ENCODE measurements at regions not wholly inside any gene's neighbourhood (a gene's known extent, or its start where the extent isn't known, plus 50 kb on each side); places are given as distances from the start of the nearest gene placed in this dataset.
"Not testable (repeated sequence)": the region's sequence is repeated elsewhere in the genome, so short reads cannot be mapped to it uniquely, and the experiment has no call there.

DNA sequence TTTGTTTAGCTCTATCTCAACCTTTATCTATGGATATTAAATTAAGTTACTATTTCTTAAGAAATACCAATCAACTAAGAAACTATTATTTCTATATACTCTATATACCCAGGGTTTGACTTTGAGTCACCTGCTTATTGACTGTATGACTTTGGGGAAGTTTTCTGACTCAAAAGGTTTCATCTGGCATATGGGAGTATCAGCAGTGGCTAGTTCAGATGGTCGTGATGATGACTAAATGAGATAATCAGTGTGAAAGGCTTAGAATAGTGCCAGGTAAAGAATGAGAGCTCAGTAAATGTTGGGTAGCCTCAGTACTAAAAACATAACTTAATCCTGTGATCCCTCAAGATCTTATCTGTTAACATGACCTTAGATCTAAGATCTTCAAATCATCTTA lies 179.7 kb upstream of the ISL1 start:
- DNase-seq (ENCODE audit: extremely low read depth, low read depth) = no peak
- TF ChIP-seq, protein P1, sequence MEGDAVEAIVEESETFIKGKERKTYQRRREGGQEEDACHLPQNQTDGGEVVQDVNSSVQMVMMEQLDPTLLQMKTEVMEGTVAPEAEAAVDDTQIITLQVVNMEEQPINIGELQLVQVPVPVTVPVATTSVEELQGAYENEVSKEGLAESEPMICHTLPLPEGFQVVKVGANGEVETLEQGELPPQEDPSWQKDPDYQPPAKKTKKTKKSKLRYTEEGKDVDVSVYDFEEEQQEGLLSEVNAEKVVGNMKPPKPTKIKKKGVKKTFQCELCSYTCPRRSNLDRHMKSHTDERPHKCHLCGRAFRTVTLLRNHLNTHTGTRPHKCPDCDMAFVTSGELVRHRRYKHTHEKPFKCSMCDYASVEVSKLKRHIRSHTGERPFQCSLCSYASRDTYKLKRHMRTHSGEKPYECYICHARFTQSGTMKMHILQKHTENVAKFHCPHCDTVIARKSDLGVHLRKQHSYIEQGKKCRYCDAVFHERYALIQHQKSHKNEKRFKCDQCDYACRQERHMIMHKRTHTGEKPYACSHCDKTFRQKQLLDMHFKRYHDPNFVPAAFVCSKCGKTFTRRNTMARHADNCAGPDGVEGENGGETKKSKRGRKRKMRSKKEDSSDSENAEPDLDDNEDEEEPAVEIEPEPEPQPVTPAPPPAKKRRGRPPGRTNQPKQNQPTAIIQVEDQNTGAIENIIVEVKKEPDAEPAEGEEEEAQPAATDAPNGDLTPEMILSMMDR (IDR thresholded peaks at IDR 0.05; ENCODE audit: low read depth, low read length) = no peak

DNA sequence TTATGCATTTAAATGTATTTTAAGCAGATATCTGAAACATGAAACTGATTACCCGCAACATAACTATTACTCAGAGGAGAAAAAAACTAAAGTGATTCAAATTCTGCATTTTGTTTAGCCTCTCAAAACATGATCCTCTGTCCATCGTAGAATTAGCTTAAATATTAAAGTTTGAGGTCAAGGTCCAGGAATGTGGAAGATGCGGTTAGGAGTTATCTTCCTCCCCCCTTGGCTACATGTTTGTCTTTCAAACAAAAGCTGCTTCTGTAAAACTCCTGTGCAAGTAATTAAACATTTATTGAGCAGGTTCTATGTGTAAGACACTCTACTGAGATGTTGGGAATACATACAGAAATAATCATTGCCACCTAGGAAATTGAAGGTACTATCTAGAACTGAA lies 175.0 kb upstream of the ISL1 start:
- TF ChIP-seq, protein P1 (IDR thresholded peaks at IDR 0.05; ENCODE audit: low read depth, low read length) = no peak
- DNase-seq (ENCODE audit: extremely low read depth, low read depth) = no peak

- no peak for DNase-seq (ENCODE audit: extremely low read depth, low read depth)
- TF ChIP-seq, protein P1 (IDR thresholded peaks at IDR 0.05; ENCODE audit: low read depth, low read length) = no peak
Measured at GRCh38 chr5:51214746-51215145, 168.5 kb upstream of the ISL1 start.

GRCh38 chr5:51225789-51226742 lies 157.2 kb upstream of the ISL1 start:
- no peak for DNase-seq (ENCODE audit: extremely low read depth, low read depth)
- TF ChIP-seq, protein P1 (IDR thresholded peaks at IDR 0.05; ENCODE audit: low read depth, low read length) = no peak

- no peak for DNase-seq (ENCODE audit: extremely low read depth, low read depth)
- TF ChIP-seq, protein P1 (IDR thresholded peaks at IDR 0.05; ENCODE audit: low read depth, low read length) = no peak
Measured at GRCh38 chr5:51227963-51228470, 155.2 kb upstream of the ISL1 start.

DNA sequence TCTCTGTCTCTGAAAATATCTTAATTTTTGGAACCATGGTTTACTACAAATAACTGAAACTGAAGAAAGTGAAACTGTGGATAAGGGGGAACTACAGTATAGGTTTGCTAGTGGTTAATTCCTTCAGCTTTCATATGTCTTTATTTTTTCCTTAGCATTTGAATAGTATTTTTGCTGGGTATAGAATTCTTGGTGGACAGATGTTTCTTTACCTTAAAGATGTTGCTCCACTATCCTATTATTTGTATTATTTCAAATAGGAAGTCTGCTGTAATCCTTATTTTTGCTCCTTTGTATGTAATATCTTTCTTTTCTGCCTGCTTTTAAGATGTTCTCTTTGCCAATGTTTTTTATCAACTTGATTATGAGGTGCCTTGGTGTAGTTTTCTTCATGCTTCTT lies 152.9 kb upstream of the ISL1 start:
- TF ChIP-seq, protein P1 (IDR thresholded peaks at IDR 0.05; ENCODE audit: low read depth, low read length) = no peak
- DNase-seq (ENCODE audit: extremely low read depth, low read depth) = no peak

DNA sequence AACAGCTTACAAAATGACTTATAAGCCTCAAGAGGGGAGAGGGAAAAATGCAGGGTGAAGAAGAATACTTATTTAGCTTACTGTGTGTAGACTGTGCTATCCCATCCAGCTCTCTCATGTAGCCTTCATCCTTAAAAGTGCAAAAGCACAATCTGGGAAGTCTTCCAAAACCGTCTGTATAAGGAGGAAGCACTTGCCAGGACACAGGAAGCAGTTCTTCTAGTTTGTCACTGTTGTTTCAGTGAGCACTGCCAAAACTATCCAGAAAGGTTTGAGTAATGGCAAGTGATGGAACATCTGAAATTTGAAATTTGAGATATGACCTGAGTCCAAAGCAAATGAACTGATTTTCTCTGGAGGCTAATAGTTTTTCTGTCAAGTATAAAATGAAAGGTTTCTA lies 140.8 kb upstream of the ISL1 start:
- no peak for DNase-seq (ENCODE audit: extremely low read depth, low read depth)
- TF ChIP-seq, protein P1 (IDR thresholded peaks at IDR 0.05; ENCODE audit: low read depth, low read length) = no peak

DNA sequence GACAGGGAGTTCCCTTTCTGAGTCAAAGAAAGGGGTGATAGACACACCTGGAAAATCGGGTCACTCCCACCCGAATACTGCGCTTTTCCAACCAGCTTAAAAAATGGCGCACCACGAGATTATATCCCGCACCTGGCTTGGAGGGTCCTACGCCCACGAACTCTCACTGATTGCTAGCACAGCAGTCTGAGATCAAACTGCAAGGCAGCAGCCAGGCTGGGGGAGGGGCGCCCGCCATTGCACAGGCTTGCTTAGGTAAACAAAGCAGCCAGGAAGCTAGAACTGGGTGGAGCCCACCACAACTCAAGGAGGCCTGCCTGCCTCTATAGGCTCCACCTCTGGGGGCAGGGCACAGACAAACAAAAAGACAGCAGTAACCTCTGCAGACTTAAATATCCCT lies 132.3 kb upstream of the ISL1 start:
- DNase-seq (ENCODE audit: extremely low read depth, low read depth) = not testable (repeated sequence)

Measured in AG09319 (cell line).